ENCODE measurements at regions not wholly inside any gene's neighbourhood (a gene's known extent, or its start where the extent isn't known, plus 50 kb on each side); places are given as distances from the start of the nearest gene placed in this dataset.
A peak's percentile ranks its signal among the peaks of the same experiment; 100 is the strongest.

DNA sequence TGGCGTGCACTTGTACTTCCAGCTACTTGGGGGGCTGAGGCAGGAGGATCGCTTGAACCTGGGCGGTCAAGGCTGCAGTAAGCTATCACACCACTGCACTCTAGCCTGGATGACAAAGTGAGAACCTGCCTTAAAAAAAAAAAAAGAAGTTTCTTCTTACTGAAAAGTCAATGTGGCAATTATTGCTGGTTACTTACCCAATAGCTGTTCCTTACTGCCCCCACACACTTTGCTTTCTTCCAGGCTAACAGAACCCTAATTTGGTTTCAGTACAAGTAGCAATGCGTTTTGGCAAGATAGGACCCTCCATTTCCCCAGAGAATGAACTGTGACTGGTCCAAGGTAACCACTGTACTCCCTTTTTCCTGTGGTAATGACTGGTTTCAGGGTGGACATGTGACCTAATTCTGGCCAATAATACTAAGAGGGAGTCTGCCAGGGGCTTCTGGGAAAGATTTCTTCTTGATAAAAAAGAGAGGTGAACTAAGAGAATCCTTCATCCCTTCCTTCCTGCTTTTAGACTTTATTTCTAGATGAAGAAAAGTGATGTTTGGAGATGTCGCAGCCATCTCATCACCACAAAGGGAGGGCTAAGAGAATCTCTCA, 58.8 kb upstream of the MSI2 start:
- Histone ChIP-seq H4K20me1 (replicated peaks; ENCODE audit: control insufficient read depth, insufficient read depth, low read length) (no peaks in the 10 kb centered on the region; the same call in 1 of the 2 replicates), H3K9me3 (replicated peaks; ENCODE audit: control insufficient read depth, insufficient read depth, low read depth, low read length) (no peaks in the 10 kb centered on the region; the same call in 1 of the 2 replicates), H3K27ac (ENCODE audit: extremely low read depth, low read depth, low read length) (no peak overlapping the region), H3K4me2 (ENCODE audit: insufficient read depth, low read length) (no peak overlapping the region), H2AFZ (ENCODE audit: low read depth, low read length) (no peak overlapping the region), H3K27me3 (ENCODE audit: control insufficient read depth in 2 of 2, insufficient read depth in 2 of 2, low read length in 2 of 2) (peaks cover 17 to 33% of the 10 kb centered on the region in 2 experiments), H3K4me1 (replicated peaks in 1 of 2; ENCODE audit: control insufficient read depth in 2 of 2, insufficient read depth in 2 of 2, low read length in 2 of 2) (no peaks in the 10 kb centered on the region), H3K36me3 (ENCODE audit: control insufficient read depth, insufficient read depth, low read length) (no peaks in the 10 kb centered on the region), H3K4me3 (no peak overlapping the region), H3K9me1 (ENCODE audit: control insufficient read depth, insufficient read depth, low read length) (no peaks in the 10 kb centered on the region), H3K79me2 (ENCODE audit: control insufficient read depth, insufficient read depth, low read length) (no peaks in the 10 kb centered on the region), H3K9ac (ENCODE audit: insufficient read depth in 1 of 2, low read depth in 2 of 2, low read length in 2 of 2) (no peak overlapping the region)
- no peak for ATAC-seq
- no peak for DNase-seq (ENCODE audit: extremely low read depth in 1 of 4, low spot score in 3 of 4)
- WGBS (ENCODE audit: insufficient coverage, low coverage, missing lambda C conversion rate): 5% methylated on average over 5 of the region's 5 CpGs
- ChIA-PET POLR2A (no interaction called here), CTCF (ENCODE audit: low intra/inter-chr PET ratio) (no interaction called here)
- FAIRE-seq: no peak
- intact Hi-C loops (cut with micrococcal nuclease) (no loop called here), in situ Hi-C loops (cut with MboI) (no loop called here)
- TF ChIP-seq, protein P1, sequence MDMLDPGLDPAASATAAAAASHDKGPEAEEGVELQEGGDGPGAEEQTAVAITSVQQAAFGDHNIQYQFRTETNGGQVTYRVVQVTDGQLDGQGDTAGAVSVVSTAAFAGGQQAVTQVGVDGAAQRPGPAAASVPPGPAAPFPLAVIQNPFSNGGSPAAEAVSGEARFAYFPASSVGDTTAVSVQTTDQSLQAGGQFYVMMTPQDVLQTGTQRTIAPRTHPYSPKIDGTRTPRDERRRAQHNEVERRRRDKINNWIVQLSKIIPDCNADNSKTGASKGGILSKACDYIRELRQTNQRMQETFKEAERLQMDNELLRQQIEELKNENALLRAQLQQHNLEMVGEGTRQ (CRISPR knock-in tag; IDR thresholded peaks at IDR 0.05): peak; percentile 72
- TF ChIP-seq SIN3B (IDR thresholded peaks at IDR 0.05; ENCODE audit: low read depth): no peak
- peak; percentile 51; the same call in 1 of the 2 replicates for TF ChIP-seq RAD51 (IDR thresholded peaks at IDR 0.05; ENCODE audit: borderline replicate concordance, low read depth)
- no TSS peak for BruUV-seq (replicated peaks)

DNA sequence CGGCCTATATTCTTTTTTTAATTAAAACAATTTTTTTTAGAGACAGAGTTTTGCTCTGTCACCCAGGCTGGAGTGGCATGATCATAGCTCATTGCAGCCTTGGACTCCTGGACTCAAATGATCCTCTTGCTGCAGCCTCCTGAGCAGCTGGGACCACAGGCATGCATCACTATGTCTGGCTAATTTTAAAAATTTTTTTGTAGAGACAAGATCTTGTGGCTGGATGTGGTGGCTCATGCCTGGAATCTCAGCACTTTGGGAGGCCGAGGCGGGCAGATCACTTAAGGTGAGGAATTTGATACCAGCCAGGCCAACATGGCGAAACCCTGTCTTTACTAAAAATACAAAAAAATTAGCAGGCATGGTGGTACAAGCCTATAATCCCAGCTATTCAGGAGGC, 54.8 kb upstream of the MSI2 start:
- ATAC-seq: no peak
- no peak overlapping the region for H3K9ac ChIP-seq (ENCODE audit: insufficient read depth in 1 of 2, low read depth in 2 of 2, low read length in 2 of 2)
- no peak overlapping the region for H3K27ac ChIP-seq (ENCODE audit: extremely low read depth, low read depth, low read length)
- in situ Hi-C loops (cut with MboI): no loop called here
- intact Hi-C loops (cut with micrococcal nuclease): no loop called here
- no peaks in the 10 kb centered on the region; the same call in 1 of the 2 replicates for H4K20me1 ChIP-seq (replicated peaks; ENCODE audit: control insufficient read depth, insufficient read depth, low read length)
- no peaks in the 10 kb centered on the region for H3K4me1 ChIP-seq (replicated peaks in 1 of 2; ENCODE audit: control insufficient read depth in 2 of 2, insufficient read depth in 2 of 2, low read length in 2 of 2)
- ChIA-PET POLR2A (interaction anchor here (0.7 to 1.0 kb wide), 2 partner anchors 60 to 291 kb away, joined by 3 to 4 read pairs; no protein-coding TSS in a partner anchor), CTCF (ENCODE audit: low intra/inter-chr PET ratio) (no interaction called here)
- FAIRE-seq: no peak
- no peaks in the 10 kb centered on the region for H3K9me3 ChIP-seq (replicated peaks; ENCODE audit: control insufficient read depth, insufficient read depth, low read depth, low read length)
- no peak overlapping the region for H3K4me3 ChIP-seq
- no peak overlapping the region for H3K4me2 ChIP-seq (ENCODE audit: insufficient read depth, low read length)
- H3K79me2 ChIP-seq (ENCODE audit: control insufficient read depth, insufficient read depth, low read length): no peaks in the 10 kb centered on the region
- no TSS peak for BruUV-seq (replicated peaks)
- WGBS (ENCODE audit: insufficient coverage, low coverage, missing lambda C conversion rate): 4% methylated on average over 4 of the region's 4 CpGs
- no peak for DNase-seq (ENCODE audit: extremely low read depth in 1 of 4, low spot score in 3 of 4)
- no peak overlapping the region for H2AFZ ChIP-seq (ENCODE audit: low read depth, low read length)
- no peaks in the 10 kb centered on the region for H3K9me1 ChIP-seq (ENCODE audit: control insufficient read depth, insufficient read depth, low read length)
- no peaks in the 10 kb centered on the region for H3K36me3 ChIP-seq (ENCODE audit: control insufficient read depth, insufficient read depth, low read length)
- H3K27me3 ChIP-seq (ENCODE audit: control insufficient read depth in 2 of 2, insufficient read depth in 2 of 2, low read length in 2 of 2): peaks cover 21 to 41% of the 10 kb centered on the region in 2 experiments
- TF ChIP-seq, protein P2, sequence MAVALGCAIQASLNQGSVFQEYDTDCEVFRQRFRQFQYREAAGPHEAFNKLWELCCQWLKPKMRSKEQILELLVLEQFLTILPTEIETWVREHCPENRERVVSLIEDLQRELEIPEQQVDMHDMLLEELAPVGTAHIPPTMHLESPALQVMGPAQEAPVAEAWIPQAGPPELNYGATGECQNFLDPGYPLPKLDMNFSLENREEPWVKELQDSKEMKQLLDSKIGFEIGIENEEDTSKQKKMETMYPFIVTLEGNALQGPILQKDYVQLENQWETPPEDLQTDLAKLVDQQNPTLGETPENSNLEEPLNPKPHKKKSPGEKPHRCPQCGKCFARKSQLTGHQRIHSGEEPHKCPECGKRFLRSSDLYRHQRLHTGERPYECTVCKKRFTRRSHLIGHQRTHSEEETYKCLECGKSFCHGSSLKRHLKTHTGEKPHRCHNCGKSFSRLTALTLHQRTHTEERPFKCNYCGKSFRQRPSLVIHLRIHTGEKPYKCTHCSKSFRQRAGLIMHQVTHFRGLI (CRISPR knock-in tag; IDR thresholded peaks at IDR 0.05): no peak
- no peak for TF ChIP-seq ZNF165 (CRISPR knock-in tag; IDR thresholded peaks at IDR 0.05; ENCODE audit: borderline replicate concordance)
- TF ChIP-seq, protein P3, sequence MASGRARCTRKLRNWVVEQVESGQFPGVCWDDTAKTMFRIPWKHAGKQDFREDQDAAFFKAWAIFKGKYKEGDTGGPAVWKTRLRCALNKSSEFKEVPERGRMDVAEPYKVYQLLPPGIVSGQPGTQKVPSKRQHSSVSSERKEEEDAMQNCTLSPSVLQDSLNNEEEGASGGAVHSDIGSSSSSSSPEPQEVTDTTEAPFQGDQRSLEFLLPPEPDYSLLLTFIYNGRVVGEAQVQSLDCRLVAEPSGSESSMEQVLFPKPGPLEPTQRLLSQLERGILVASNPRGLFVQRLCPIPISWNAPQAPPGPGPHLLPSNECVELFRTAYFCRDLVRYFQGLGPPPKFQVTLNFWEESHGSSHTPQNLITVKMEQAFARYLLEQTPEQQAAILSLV (tag; IDR thresholded peaks at IDR 0.05): no peak
- no peak for TF ChIP-seq SIRT6 (IDR thresholded peaks at IDR 0.05; ENCODE audit: low read depth, low read length)
- no peak for TF ChIP-seq PTBP1 (IDR thresholded peaks at IDR 0.05; ENCODE audit: low read depth, low read length)
- TF ChIP-seq ZNF175 (CRISPR knock-in tag; IDR thresholded peaks at IDR 0.05; ENCODE audit: low read depth): no peak
- no peak for TF ChIP-seq ZNF143 (CRISPR knock-in tag; IDR thresholded peaks at IDR 0.05)

Data from K562 (cell line).